Suprapubic skin (tissue), 4 donors: ENCODE measurements at regions not wholly inside any gene's neighbourhood (a gene's known extent, or its start where the extent isn't known, plus 50 kb on each side); places are given as distances from the start of the nearest gene placed in this dataset.

Source experiments
- CTCF ChIP-seq, 2 donors: fragments of 200-600 bp in 1 of 2; fragments of 450-650 bp in 1 of 2; sonication (generic) in 1 of 2; IDR thresholded peaks; one replicate each; pipeline ENCODE4 v1.5.1; 2016 to 2019; ENCODE audit warnings: antibody characterized with exemption in 2 of 2, mild to moderate bottlenecking in 1 of 2, moderate library complexity in 1 of 2
- EP300 ChIP-seq: sonication (generic); formaldehyde crosslinking; IDR thresholded peaks from one replicate; pipeline ENCODE4 v1.6.1; 2017; ENCODE audit warnings: antibody characterized with exemption
- POLR2A ChIP-seq, 2 donors: fragments of 450-650 bp; IDR thresholded peaks; one replicate each; pipeline ENCODE4 v1.6.1; 2017; ENCODE audit warnings: antibody characterized with exemption in 2 of 2, mild to moderate bottlenecking in 2 of 2, moderate library complexity in 2 of 2
- POLR2AphosphoS5 ChIP-seq, 3 donors: sonication (generic); formaldehyde crosslinking; IDR thresholded peaks; one replicate each; pipeline ENCODE4 v1.6.1; 2017; ENCODE audit warnings: antibody characterized with exemption in 3 of 3

- TF ChIP-seq CTCF (IDR thresholded peaks at IDR 0.05) (peak in 1 of 2 donors; percentile 16), EP300 (no peak), POLR2AphosphoS5 (IDR thresholded peaks at IDR 0.05) (no peak), POLR2A (IDR thresholded peaks at IDR 0.05) (no peak)
Measured at GRCh38 chr7:86914551-86914950, 144.9 kb downstream of the ELAPOR2 start.
